Superior temporal gyrus (tissue), 1 donor: ENCODE measurements at regions not wholly inside any gene's neighbourhood (a gene's known extent, or its start where the extent isn't known, plus 50 kb on each side); places are given as distances from the start of the nearest gene placed in this dataset.

Experiments used
- DNase-seq: peaks from one replicate; pipeline ENCODE4 v3.0.0-alpha.2; 2016; ENCODE audit errors: extremely low spot score

- DNase-seq, result no peak
These were observed 75.7 kb upstream of the UBL3 start for GRCh38 chr13:29926098-29926476.

DNA sequence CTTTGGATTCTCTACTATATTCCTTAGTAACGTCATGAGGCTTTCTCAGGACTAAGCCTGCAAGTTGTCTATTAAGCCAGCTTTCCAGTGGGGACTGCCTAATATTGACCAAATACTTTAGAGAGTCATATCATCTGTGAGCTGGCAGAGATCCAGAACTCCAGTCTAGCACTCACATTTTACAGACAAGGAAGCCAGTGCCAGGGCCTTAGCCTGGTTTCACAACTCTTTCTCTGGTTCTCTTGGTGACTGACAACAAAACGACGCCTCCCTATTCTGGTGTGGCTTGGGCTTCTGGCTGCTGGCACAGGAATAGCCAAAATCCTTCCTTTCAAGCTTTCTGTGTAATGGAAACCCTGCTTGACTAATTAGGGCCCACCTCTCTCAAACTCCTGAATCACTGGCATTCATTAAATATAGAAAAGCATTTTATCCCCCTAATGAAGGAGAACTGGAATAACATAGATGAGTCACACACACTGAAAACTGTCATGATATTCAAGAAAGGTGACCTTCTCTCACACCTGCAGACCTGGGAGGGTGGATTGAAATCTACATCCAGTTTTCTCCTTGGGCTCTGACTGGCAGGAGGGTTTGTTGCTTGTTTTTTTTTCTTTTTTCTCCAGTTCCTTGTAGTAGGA, 75.2 kb upstream of the UBL3 start:
- DNase-seq, result peak; percentile 52

DNA sequence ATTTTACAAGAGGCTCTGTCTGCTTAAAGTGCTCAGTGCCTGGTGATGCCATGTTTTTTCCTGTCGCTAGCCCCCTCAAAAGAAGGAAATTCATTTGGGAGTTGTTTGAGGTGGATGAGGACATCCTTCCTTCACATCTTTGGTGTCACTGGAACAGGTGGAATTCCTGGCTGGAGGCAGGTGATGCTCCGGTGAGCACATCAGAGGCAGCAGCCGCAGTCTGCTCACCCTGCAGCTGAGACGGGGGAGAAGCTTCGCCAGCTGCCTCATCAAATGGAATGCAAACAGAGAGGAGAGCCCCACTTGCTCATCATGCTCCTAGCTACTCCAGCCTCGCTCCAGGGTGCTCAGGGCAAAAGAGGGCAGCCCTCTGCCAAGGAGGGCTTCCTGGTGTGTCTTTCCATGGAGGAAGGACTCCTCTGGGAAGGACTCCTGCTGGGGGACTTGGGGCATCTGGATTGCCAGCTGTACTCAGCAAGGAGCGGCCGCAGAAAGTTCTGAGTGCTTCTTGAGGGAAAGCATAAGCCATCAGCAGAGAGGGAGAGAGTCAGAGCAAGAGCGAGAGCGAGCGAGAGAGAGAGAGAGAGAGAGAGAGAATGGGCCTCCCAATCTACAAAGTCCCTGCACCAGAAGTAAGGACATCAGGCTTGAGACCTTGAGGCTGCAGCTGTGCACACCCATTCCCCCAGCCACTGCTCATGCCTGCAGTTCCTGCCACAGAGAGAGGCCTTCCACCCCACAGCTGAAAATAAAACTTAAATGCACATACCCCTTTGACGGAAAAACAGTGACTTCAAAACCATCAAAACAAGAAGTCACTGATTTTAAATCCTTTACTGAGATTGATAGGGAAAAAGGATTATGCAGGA, 74.3 kb upstream of the UBL3 start:
- DNase-seq, result no peak

DNA sequence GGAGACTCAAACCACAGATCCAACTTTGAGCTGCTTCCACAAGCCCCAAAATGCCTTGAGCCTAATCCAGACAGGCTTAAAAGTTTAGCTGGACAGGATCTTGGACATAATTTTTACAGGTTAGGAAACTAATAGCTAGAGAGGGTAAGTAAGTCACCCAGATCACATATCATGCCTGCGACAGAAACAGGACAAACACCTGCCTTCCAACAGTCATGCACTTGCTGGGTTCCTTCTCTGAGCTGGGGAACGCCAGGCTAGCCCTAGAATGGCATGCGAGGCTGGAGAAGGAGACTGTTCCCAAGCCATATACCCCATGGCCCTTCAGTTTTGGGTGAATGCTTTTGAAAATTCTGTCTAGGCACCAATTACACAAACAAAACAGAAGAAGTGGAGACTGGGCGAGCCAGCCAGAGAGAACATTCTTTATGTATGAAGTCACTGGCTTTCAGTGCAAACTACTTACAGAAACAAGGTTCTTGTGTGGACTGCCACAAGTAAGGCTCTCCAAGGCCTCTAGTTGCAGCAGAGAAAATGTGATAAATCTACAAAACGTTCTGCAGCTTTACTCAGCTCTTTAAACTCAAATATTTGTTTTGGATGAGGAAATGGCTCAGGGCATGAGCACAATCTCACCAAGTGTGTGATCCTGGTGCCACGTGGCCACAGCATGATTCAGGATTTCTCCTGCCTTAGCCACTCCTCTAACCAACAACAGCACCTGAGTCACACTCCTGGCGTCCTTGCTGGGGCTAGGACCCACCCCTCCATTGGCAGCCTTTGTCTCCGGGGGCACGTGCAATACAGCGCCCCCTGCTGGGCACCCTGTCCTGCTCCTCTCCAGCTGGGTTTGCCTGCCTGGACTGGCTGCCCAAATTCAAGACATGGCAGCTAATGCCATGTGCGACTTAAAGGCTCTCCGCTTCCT, 73.4 kb upstream of the UBL3 start:
- no peak for DNase-seq

DNA sequence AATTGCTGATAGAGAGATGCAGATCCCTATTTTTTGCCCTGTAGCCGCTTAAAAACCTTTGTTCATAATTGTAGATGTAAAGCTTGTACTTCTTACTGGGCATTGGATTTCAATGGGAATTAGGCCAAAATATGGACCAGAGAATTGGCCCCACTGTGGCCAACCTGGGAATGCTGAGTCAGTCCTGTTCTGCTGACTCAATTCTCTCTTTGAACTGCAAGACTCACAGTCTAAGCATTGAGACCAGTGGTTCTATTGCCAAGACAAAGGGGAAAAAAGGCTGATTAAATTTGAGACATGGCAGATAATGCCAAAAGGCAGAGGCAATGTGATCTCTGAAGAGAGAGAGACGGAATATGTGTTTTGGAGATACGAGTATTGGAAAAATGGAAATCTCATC, 72.5 kb upstream of the UBL3 start:
- no peak for DNase-seq

GRCh38 chr13:29922281-29922821, 71.9 kb upstream of the UBL3 start:
- no peak for DNase-seq

DNA sequence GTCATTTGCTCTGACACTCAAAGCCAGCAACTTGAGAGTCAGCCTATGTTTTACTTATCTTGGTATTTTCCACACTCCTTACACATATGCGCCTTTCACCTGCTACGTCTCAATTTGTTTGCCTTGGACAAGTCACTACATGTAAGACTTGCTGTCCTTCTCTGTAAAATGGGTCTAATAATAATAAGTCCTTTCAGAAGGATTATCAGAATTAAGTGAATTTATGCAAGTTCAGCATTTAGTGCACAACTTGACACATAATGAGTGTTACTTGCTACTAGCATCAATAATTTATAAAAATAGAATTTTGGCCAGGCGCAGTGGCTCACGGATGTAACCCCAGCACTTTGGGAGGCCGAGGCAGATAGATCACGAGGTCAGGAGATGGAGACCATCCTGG, 71.1 kb upstream of the UBL3 start:
- no peak for DNase-seq

DNA sequence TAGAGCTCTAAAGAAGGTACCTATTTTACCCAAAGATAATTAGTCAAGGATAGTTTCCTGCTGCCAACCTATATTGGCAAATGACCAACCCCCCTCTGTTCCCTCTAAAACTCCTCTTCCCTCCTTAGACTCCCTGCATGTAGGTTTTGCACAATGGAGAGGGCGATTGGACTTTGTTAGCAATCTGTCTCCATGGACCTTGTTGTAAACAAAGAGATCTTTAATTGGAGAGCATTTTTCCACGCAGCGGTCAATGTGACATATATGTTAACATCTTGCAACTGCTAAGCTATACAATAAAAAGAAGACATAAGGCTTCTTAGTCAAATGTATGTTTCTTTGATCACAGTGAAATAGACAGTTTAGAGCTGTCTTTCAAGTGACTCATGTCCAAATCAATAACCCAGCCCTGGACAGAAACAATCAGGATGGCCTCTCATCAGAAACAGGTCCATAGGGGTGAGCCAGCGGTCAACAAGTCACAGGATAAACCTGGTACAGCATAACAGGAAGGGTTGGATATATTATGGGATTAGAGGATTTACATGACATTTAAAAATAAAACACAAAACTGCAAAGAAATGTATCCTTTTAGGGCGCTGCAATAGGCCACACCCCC, 69.7 kb upstream of the UBL3 start:
- no peak for DNase-seq

DNA sequence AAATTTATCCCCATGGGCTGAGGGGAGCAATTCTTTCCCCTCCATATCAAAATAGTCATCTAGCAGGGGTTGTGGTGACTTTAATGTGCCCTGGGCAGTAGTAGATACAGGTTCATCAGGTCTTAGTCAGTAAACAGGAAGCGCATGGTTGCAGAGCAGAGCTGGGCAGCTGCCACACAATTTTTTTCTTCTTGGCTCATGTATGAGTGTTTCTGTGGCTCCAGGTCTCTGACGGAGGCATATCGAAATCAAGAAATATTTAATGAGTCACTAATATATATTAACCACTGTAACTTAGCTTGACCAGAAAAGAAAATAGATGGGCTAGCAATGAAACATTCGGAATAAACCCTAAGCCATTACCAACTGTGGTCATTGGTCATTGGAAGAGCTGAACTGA, 68.4 kb upstream of the UBL3 start:
- DNase-seq, result no peak

DNA sequence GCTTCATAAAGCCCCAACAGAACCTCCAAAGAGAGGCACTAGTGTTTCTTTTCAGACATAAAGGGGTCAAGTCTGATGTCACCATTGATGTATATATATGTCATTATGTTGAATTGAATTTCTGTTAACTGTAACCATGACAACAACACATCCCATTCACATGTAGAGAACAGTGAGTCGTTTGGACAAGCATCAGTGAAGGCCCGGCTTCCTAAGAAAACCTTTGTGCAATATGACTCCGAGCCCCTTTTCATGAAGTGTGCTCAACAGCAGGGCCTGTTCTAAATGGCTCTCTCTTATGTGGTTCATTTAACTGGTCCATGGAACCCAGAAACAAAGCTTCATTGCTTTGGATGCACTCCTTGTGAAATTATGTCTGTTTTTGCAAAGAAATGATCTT, 67.2 kb upstream of the UBL3 start:
- DNase-seq, result no peak

GRCh38 chr13:29914581-29914980, 64.2 kb upstream of the UBL3 start:
- no peak for DNase-seq

GRCh38 chr13:29911781-29912418, 61.5 kb upstream of the UBL3 start:
- no peak for DNase-seq

GRCh38 chr13:29909975-29910674, 59.7 kb upstream of the UBL3 start:
- DNase-seq, result no peak

DNA sequence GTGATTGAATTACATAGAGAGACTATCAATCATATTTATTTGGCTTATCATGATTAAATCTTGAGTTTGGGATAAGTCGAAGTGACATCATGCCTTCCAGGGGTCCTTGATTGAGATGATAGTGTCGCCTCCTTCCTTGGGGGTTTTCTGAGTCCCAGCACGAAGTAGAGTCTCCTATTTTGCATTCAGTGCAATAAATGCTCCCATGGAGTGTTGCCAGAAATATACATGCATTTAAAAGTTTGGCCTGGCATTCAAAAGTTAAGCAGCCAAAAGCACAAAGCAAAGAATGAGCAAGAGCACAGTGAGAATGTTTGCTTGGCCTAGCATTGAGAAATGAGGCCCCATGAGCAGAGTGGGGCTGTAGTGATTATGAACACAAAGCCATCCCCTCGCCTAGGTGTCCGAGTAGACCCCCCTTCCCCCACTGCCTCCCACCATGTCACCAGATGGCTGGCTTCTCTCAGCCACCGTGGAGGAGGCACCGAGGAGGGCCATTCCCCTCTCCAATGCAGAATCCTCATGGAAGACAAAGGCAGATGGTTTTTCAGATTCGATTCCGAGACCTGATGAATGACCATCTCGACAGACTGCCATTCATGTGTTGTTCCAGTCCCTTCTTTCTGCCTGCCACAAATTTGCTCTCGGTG, 58.8 kb upstream of the UBL3 start:
- DNase-seq, result no peak

GRCh38 chr13:29908416-29909080, 58.1 kb upstream of the UBL3 start:
- no peak for DNase-seq

- no peak for DNase-seq
These were observed 57.3 kb upstream of the UBL3 start for GRCh38 chr13:29907670-29908069.

DNA sequence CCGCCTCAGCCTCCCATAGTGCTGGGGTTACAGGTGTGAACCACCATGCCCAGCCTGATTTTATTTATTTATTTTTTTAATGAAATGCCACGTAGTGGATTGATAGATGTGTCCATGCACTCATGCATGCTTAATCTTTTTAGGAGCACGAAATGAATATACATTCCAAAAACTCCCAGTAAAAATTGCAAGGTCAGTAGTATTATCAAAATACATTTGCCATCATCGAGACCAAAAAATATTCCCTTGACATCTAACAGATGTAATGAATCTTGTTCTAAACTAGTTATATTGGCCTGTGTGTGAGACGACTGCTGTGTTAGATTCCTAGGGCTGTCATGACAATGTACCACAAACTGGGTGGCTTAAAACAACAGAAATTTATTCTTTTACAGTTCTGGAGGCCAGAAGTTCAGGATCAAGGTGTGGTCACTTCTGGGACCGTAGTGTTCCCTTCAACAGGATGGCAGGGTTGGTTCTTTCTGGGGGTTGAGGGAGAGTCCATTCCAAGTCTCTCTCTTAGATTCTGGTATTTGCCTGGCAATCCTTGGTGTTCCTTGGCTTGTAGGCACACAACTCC, 56.1 kb upstream of the UBL3 start:
- DNase-seq, result no peak

DNA sequence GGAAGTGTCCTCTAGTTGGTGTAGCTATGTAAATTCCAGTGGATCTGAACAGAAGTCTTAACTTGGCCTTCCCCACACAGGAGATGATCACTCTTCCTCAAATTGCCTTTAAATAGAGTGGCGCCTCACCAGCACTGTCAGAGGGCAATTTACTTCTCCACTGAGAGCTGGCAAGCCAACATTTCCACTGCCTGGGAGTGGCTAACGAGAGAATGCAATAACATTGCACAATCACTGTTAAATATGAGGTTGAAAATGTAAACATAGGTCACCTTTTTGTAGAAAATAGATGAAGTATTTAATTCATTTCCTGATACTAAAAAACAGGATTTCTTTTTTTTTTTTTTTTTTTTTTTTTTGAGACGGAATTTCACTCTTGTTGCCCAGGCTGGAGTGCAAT, 55.4 kb upstream of the UBL3 start:
- peak; percentile 17 for DNase-seq

DNA sequence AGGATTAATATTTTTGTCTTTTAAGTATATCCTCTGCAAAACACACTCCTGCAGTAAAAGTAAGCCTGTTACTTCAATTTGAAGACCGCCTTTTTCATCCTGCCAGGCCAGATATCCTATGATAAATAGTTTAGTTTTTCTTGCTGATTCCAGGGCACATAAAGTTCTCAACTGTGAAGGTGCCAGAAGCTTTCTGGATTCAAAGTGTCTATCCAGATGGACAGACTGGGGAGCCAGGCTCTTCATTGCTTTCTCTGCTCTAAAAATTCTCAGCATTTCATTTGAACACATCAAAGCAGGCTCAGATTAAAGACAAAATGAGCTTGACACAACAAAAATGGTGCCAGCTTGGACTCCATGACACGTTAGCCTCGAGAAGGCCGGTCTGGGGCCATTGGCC, 53.6 kb upstream of the UBL3 start:
- DNase-seq, result no peak
